HepG2 (cell line): ENCODE measurements at regions not wholly inside any gene's neighbourhood (a gene's known extent, or its start where the extent isn't known, plus 50 kb on each side); places are given as distances from the start of the nearest gene placed in this dataset.

Experiments
- ATAC-seq: fragments of 200-7000 bp; cut with Tn5 transposase; 3 replicates; pipeline ENCODE4 v1.9.1; 2020; ENCODE audit warnings: mild to moderate bottlenecking, moderate library complexity
- BruUV-seq: library from RNA; stranded (reverse); fragments of 400-500 nt; replicated peaks from 2 replicates; lab custom pipeline; 2021; lab: Mats Ljungman, UMichigan
- CTCF ChIA-PET: fragments of 300-600 bp; formaldehyde crosslinking; extraction: SDS; loops from one replicate; lab custom pipeline; 2021; ENCODE audit warnings: low total read pairs, inconsistent platforms, low intra/inter-chr PET ratio; lab: Yijun Ruan, JAX
- POLR2A ChIA-PET: fragments of 350-600 bp; sonication (Branson Sonifier 250); formaldehyde crosslinking; loops from one replicate; lab custom pipeline; 2020; ENCODE audit warnings: antibody characterized with exemption, inconsistent platforms; lab: Yijun Ruan, JAX
- DNase-seq: peaks from one replicate; pipeline ENCODE4 v3.0.0-alpha.2; 2015; ENCODE audit warnings: low spot score
- FAIRE-seq: peaks from 3 replicates; lab custom pipeline; 2011; peaks lifted over from hg19 to GRCh38; lab: Jason Lieb, UNC
- H2AFZ ChIP-seq: one replicate; pipeline ENCODE4 v1.6.1; 2011; ENCODE audit warnings: low read length, inconsistent platforms
- H3K27ac ChIP-seq: fragments of 300-600 bp; 3 replicates; pipeline ENCODE4 v1.8.0; 2011; ENCODE audit warnings: mixed run types, mild to moderate bottlenecking, mixed read lengths, low read length, inconsistent platforms; ENCODE audit not compliant: insufficient read depth; ENCODE audit errors: extremely low read length
- H3K27me3 ChIP-seq, 2 experiments: fragments of 200-600 bp in 1 of 2; 2 replicates in 1 of 2; 3 replicates in 1 of 2; pipeline versions ENCODE4 v1.6.0 to v1.8.0; 2011; ENCODE audit warnings: low read length in 2 of 2, mild to moderate bottlenecking in 2 of 2, moderate library complexity in 2 of 2, inconsistent platforms in 1 of 2; ENCODE audit not compliant: insufficient read depth in 2 of 2, control insufficient read depth in 1 of 2
- H3K36me3 ChIP-seq, 2 experiments: fragments of 200-600 bp in 1 of 2; replicated peaks in 1 of 2; 2 replicates in 1 of 2; 3 replicates in 1 of 2; pipeline versions ENCODE4 v1.5.1 to v1.8.0; 2011; ENCODE audit warnings: low read length in 2 of 2, inconsistent platforms in 1 of 2; ENCODE audit not compliant: insufficient read depth in 2 of 2, control insufficient read depth in 1 of 2
- H3K4me1 ChIP-seq: 2 replicates; pipeline ENCODE4 v1.5.1; 2012; ENCODE audit warnings: low read length, inconsistent platforms; ENCODE audit not compliant: insufficient read depth
- H3K4me2 ChIP-seq: 2 replicates; pipeline ENCODE4 v1.6.0; 2011; ENCODE audit warnings: low read depth, low read length, inconsistent platforms
- H3K4me3 ChIP-seq, 3 experiments: fragments of 200-600 bp in 1 of 3; sonication (generic), shearing (Covaris generic) in 1 of 3; replicated peaks in 1 of 3; 2 replicates each; pipeline ENCODE4 v1.5.1; 2011 to 2016; ENCODE audit warnings: low read length in 3 of 3, inconsistent platforms in 2 of 3, low read depth in 2 of 3, mild to moderate bottlenecking in 2 of 3, control low read depth in 1 of 3, mixed read lengths in 1 of 3; ENCODE audit not compliant: insufficient read depth in 1 of 3
- H3K79me2 ChIP-seq: one replicate; pipeline ENCODE4 v1.6.1; 2011; ENCODE audit warnings: low read length, inconsistent platforms; ENCODE audit not compliant: insufficient read depth
- H3K9ac ChIP-seq: 2 replicates; pipeline ENCODE4 v1.6.0; 2011; ENCODE audit warnings: mild to moderate bottlenecking, low read depth, low read length, inconsistent platforms; ENCODE audit not compliant: insufficient read depth
- H3K9me3 ChIP-seq: 2 replicates; pipeline ENCODE4 v1.5.1; 2012; ENCODE audit warnings: mild to moderate bottlenecking, low read length
- H4K20me1 ChIP-seq: 2 replicates; pipeline ENCODE4 v1.6.0; 2011; ENCODE audit warnings: inconsistent platforms, mild to moderate bottlenecking, low read length, moderate library complexity; ENCODE audit not compliant: insufficient read depth
- ADNP ChIP-seq: sonication (generic); formaldehyde crosslinking; IDR thresholded peaks from 2 replicates; pipeline ENCODE4 v1.4.0; 2020; ENCODE audit warnings: missing genetic modification reagents
- ATM ChIP-seq: fragments of 450-650 bp; IDR thresholded peaks from 2 replicates; pipeline ENCODE4 v1.7.1; 2017; ENCODE audit warnings: mild to moderate bottlenecking, borderline replicate concordance
- CEBPB ChIP-seq: IDR thresholded peaks from 2 replicates; pipeline ENCODE4 v1.6.1; 2011; ENCODE audit warnings: low read depth, low read length, improper control_type of control experiment, borderline replicate concordance
- MAX ChIP-seq: IDR thresholded peaks from 2 replicates; pipeline ENCODE4 v1.6.1; 2012; ENCODE audit warnings: inconsistent platforms
- MEIS1 ChIP-seq: sonication (generic); formaldehyde crosslinking; IDR thresholded peaks from 2 replicates; pipeline ENCODE4 v1.9.0; 2021; ENCODE audit warnings: mild to moderate bottlenecking, missing genetic modification reagents, moderate library complexity, borderline replicate concordance
- PBX3 ChIP-seq: sonication (generic); formaldehyde crosslinking; IDR thresholded peaks from 2 replicates; pipeline ENCODE4 v1.8.1; 2023; ENCODE audit warnings: missing genetic modification reagents, inconsistent platforms, borderline replicate concordance
- RAD51 ChIP-seq: fragments of 450-650 bp; IDR thresholded peaks from 2 replicates; pipeline ENCODE4 v1.6.1; 2016; ENCODE audit warnings: borderline replicate concordance
- SPEN ChIP-seq: sonication (generic); formaldehyde crosslinking; IDR thresholded peaks from 2 replicates; pipeline ENCODE4 v1.5.1; 2020; ENCODE audit warnings: low read depth, mild to moderate bottlenecking, missing genetic modification reagents
- SRSF1 ChIP-seq: fragments of 200-400 bp; formaldehyde crosslinking; optimal IDR thresholded peaks from 2 replicates; pipeline ENCODE3; 2017; ENCODE audit warnings: mild to moderate bottlenecking, low read depth, low read length, moderate library complexity
- ZFX ChIP-seq: sonication (generic); formaldehyde crosslinking; IDR thresholded peaks from 2 replicates; pipeline ENCODE4 v1.4.0; 2020; ENCODE audit warnings: mild to moderate bottlenecking, low read depth, missing genetic modification reagents, moderate library complexity
- ZMAT5 ChIP-seq: sonication (generic); formaldehyde crosslinking; IDR thresholded peaks from 2 replicates; pipeline ENCODE4 v1.5.0; 2020; ENCODE audit warnings: mild to moderate bottlenecking, low read depth, missing genetic modification reagents, borderline replicate concordance
- ZNF337 ChIP-seq: sonication (generic); formaldehyde crosslinking; IDR thresholded peaks from 2 replicates; pipeline ENCODE4 v1.5.1; 2020; ENCODE audit warnings: missing genetic modification reagents, low read depth, mild to moderate bottlenecking, borderline replicate concordance
- ZNF556 ChIP-seq: sonication (generic); formaldehyde crosslinking; IDR thresholded peaks from 2 replicates; pipeline ENCODE4 v1.4.0; 2020; ENCODE audit warnings: mild to moderate bottlenecking, missing genetic modification reagents, borderline replicate concordance
- ZNF557 ChIP-seq: sonication (generic); formaldehyde crosslinking; IDR thresholded peaks from 2 replicates; pipeline ENCODE4 v1.4.0; 2020; ENCODE audit warnings: missing genetic modification reagents
- ZNF562 ChIP-seq: sonication (generic); formaldehyde crosslinking; IDR thresholded peaks from 2 replicates; pipeline ENCODE4 v1.8.0; 2022; ENCODE audit warnings: missing genetic modification reagents, borderline replicate concordance
- ZNF720 ChIP-seq: sonication (generic); formaldehyde crosslinking; IDR thresholded peaks from 2 replicates; pipeline ENCODE4 v1.4.0; 2020; ENCODE audit warnings: missing genetic modification reagents
- WGBS: methylation state at CpG from one replicate; pipeline ENCODE4 v1.1.6; 2017; ENCODE audit warnings: low lambda C conversion rate; 5-methylcytosine and 5-hydroxymethylcytosine counted together
- in situ Hi-C: cut with HindIII; loops from 2 replicates; pipeline ENCODE4 v1.10.0; 2017; ENCODE audit warnings: low pct_unique_long_range_greater_than_20kb; ENCODE audit not compliant: extremely low pct_ligation_motif_present
- intact Hi-C: fragments of 100-400 bp; cut with micrococcal nuclease; formaldehyde crosslinking; loops from one replicate; pipeline ENCODE4 v1.10.0; 2022; ENCODE audit not compliant: unreplicated experiment
- TF ChIP-seq, protein P1 (sequence below): sonication (generic); formaldehyde crosslinking; IDR thresholded peaks from 2 replicates; pipeline ENCODE4 v1.4.0; 2020; ENCODE audit warnings: missing genetic modification reagents, borderline replicate concordance

DNA sequence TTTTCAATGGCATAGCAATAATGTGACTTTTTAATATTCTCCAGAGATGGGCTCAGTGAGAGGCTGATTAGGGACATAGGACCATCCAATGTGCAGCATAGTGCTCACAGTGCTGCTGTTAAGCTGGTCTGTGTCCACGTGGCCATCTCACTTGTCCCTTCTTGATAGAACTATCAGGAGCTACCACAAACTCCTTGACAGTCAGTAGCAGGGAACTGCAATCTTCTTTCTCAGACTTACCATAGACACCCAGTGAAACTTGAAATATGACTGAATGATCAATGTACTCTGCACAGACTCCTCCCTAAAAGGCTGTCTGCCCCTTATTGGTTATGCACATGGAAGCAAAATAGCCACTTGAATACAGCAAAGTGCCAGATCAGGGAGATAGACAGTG lies 64.5 kb upstream of the WARS2 start:
- Histone ChIP-seq H3K27me3 (no peaks in the 10 kb centered on the region), H3K4me3 (no peak overlapping the region), H3K9me3 (no peaks in the 10 kb centered on the region), H4K20me1 (no peaks in the 10 kb centered on the region), H3K27ac (no peak overlapping the region), H3K79me2 (no peaks in the 10 kb centered on the region), H3K36me3 (no peaks in the 10 kb centered on the region), H3K4me1 (no peaks in the 10 kb centered on the region), H2AFZ (no peak overlapping the region), H3K4me2 (no peak overlapping the region), H3K9ac (no peak overlapping the region)
- no TSS peak for BruUV-seq
- ChIA-PET POLR2A (no interaction called here), CTCF (no interaction called here)
- FAIRE-seq (no peak), DNase-seq (no peak), ATAC-seq (no peak)
- WGBS = 90% methylated on average over 1 of the region's 1 CpG
- in situ Hi-C loops (no loop called here), intact Hi-C loops (no loop called here)
- TF ChIP-seq ZNF720 (CRISPR knock-in tag) (no peak), ZNF337 (CRISPR knock-in tag) (no peak), ZNF562 (CRISPR knock-in tag) (no peak), ADNP (CRISPR knock-in tag) (no peak), ZMAT5 (CRISPR knock-in tag) (no peak), SRSF1 (no peak), PBX3 (CRISPR knock-in tag) (no peak), ZNF557 (CRISPR knock-in tag) (no peak), RAD51 (no peak), MAX (no peak), ZNF556 (CRISPR knock-in tag) (no peak), ATM (no peak), ZFX (CRISPR knock-in tag) (no peak), MEIS1 (no peak), CEBPB (no peak), SPEN (CRISPR knock-in tag) (no peak)
- TF ChIP-seq, protein P1, sequence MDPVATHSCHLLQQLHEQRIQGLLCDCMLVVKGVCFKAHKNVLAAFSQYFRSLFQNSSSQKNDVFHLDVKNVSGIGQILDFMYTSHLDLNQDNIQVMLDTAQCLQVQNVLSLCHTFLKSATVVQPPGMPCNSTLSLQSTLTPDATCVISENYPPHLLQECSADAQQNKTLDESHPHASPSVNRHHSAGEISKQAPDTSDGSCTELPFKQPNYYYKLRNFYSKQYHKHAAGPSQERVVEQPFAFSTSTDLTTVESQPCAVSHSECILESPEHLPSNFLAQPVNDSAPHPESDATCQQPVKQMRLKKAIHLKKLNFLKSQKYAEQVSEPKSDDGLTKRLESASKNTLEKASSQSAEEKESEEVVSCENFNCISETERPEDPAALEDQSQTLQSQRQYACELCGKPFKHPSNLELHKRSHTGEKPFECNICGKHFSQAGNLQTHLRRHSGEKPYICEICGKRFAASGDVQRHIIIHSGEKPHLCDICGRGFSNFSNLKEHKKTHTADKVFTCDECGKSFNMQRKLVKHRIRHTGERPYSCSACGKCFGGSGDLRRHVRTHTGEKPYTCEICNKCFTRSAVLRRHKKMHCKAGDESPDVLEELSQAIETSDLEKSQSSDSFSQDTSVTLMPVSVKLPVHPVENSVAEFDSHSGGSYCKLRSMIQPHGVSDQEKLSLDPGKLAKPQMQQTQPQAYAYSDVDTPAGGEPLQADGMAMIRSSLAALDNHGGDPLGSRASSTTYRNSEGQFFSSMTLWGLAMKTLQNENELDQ (CRISPR knock-in tag) = no peak
